ENCODE measurements at regions not wholly inside any gene's neighbourhood (a gene's known extent, or its start where the extent isn't known, plus 50 kb on each side); places are given as distances from the start of the nearest gene placed in this dataset.

- no peak for TF ChIP-seq ARID2 (CRISPR knock-in tag; IDR thresholded peaks at IDR 0.05; ENCODE audit: borderline replicate concordance)
- TF ChIP-seq RXRB (CRISPR knock-in tag; IDR thresholded peaks at IDR 0.05; ENCODE audit: borderline replicate concordance): no peak
- TF ChIP-seq, protein P1, sequence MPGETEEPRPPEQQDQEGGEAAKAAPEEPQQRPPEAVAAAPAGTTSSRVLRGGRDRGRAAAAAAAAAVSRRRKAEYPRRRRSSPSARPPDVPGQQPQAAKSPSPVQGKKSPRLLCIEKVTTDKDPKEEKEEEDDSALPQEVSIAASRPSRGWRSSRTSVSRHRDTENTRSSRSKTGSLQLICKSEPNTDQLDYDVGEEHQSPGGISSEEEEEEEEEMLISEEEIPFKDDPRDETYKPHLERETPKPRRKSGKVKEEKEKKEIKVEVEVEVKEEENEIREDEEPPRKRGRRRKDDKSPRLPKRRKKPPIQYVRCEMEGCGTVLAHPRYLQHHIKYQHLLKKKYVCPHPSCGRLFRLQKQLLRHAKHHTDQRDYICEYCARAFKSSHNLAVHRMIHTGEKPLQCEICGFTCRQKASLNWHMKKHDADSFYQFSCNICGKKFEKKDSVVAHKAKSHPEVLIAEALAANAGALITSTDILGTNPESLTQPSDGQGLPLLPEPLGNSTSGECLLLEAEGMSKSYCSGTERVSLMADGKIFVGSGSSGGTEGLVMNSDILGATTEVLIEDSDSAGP (CRISPR knock-in tag; IDR thresholded peaks at IDR 0.05; ENCODE audit: borderline replicate concordance): no peak
- TF ChIP-seq ZSCAN20 (CRISPR knock-in tag; IDR thresholded peaks at IDR 0.05; ENCODE audit: borderline replicate concordance): no peak
Measured at GRCh38 chr4:159480826-159481225, 377.9 kb downstream of the RAPGEF2 start (continued).

DNA sequence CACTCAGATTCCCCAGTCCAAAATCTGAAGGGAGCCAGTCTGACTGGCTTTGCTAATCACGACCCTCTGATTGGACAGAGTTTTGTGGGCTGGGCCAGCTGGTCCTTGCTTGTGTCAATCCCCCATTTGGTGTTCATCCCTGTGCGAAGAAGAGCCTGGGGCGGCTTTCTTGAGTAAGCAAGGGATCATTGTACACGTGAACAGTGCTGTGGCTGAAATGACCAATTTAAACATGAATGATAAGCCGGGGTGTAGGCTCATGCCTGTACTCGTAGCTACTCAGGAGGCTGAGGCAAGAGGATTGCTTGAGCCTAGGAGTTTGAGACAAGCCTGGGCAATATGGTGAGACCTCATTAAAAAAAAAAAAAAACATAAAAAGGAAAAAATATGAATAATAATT, 379.1 kb downstream of the RAPGEF2 start:
- ChIA-PET POLR2A (no interaction called here), CTCF (ENCODE audit: low intra/inter-chr PET ratio, low total read pairs) (no interaction called here)
- TF ChIP-seq SIX1 (CRISPR knock-in tag; IDR thresholded peaks at IDR 0.05; ENCODE audit: borderline replicate concordance): no peak
- no peak for TF ChIP-seq ZNF143 (CRISPR knock-in tag; IDR thresholded peaks at IDR 0.05)
- no peak for TF ChIP-seq ZNF839 (CRISPR knock-in tag; IDR thresholded peaks at IDR 0.05; ENCODE audit: borderline replicate concordance)
- no peak for TF ChIP-seq ZNF17 (CRISPR knock-in tag; IDR thresholded peaks at IDR 0.05)
- TF ChIP-seq FOSL1 (CRISPR knock-in tag; IDR thresholded peaks at IDR 0.05; ENCODE audit: borderline replicate concordance): no peak
- TF ChIP-seq MED13 (CRISPR knock-in tag; IDR thresholded peaks at IDR 0.05): no peak
- no peak for TF ChIP-seq ZNF777 (CRISPR knock-in tag; IDR thresholded peaks at IDR 0.05)
- no peak for TF ChIP-seq MAFF (IDR thresholded peaks at IDR 0.05; ENCODE audit: low read depth, low read length)
- no peak for TF ChIP-seq SP5 (CRISPR knock-in tag; IDR thresholded peaks at IDR 0.05; ENCODE audit: borderline replicate concordance, low read depth)
- no peak for TF ChIP-seq ZNF414 (CRISPR knock-in tag; IDR thresholded peaks at IDR 0.05)
- no peak for TF ChIP-seq GATAD1 (CRISPR knock-in tag; IDR thresholded peaks at IDR 0.05)
- TF ChIP-seq PRPF4 (IDR thresholded peaks at IDR 0.05; ENCODE audit: low read depth, low read length, poor library complexity, severe bottlenecking): no peak
- no peaks in the 10 kb centered on the region for H4K20me1 ChIP-seq (ENCODE audit: insufficient read depth, low read length)
- H3K4me2 ChIP-seq (ENCODE audit: low read depth, low read length): no peak overlapping the region
- no peaks in the 10 kb centered on the region for H3K36me3 ChIP-seq (replicated peaks in 1 of 2; ENCODE audit: control insufficient read depth in 1 of 2, insufficient read depth in 2 of 2, low read length in 2 of 2)
- in situ Hi-C loops (cut with HindIII; ENCODE audit: extremely low pct_ligation_motif_present, low pct_unique_long_range_greater_than_20kb) (no loop called here), intact Hi-C loops (cut with micrococcal nuclease; ENCODE audit: unreplicated experiment) (loop anchor here (10.0 kb wide), 1 partner anchor 1833 kb away; no protein-coding TSS in a partner anchor)
- H3K27ac ChIP-seq (ENCODE audit: extremely low read length, insufficient read depth, low read length): no peak overlapping the region
- ATAC-seq (no peak), FAIRE-seq (no peak), DNase-seq (ENCODE audit: low spot score) (no peak)
- 20% methylated on average over 5 of the region's 6 CpGs for WGBS (ENCODE audit: low lambda C conversion rate)
- H2AFZ ChIP-seq (ENCODE audit: low read length): no peak overlapping the region
- no peak overlapping the region for H3K9ac ChIP-seq (ENCODE audit: insufficient read depth, low read depth, low read length)
- no peaks in the 10 kb centered on the region for H3K27me3 ChIP-seq (ENCODE audit: control insufficient read depth in 1 of 2, insufficient read depth in 2 of 2, low read length in 2 of 2)
- H3K4me3 ChIP-seq (replicated peaks in 1 of 3; ENCODE audit: insufficient read depth in 1 of 3, low read depth in 2 of 3, low read length in 3 of 3): no peak overlapping the region
- H3K79me2 ChIP-seq (ENCODE audit: insufficient read depth, low read length): no peaks in the 10 kb centered on the region
- H3K4me1 ChIP-seq (ENCODE audit: insufficient read depth, low read length): 0 out of 2 replicates have a peak, but pooled peaks cover 8% of the 10 kb centered on the region
- H3K9me3 ChIP-seq (ENCODE audit: low read length): no peaks in the 10 kb centered on the region
- BruUV-seq (replicated peaks): no TSS peak
